GM23248 (cell line): ENCODE measurements at regions not wholly inside any gene's neighbourhood (a gene's known extent, or its start where the extent isn't known, plus 50 kb on each side); places are given as distances from the start of the nearest gene placed in this dataset.

ENCODE experiments used
- DNase-seq: peaks from one replicate; pipeline ENCODE4 v3.0.0-alpha.2; 2015
- H2AFZ ChIP-seq: fragments of 200-600 bp; sonication (generic); 2 replicates; pipeline ENCODE4 v1.6.1; 2016; ENCODE audit warnings: antibody characterized with exemption
- H3F3A ChIP-seq: fragments of 200-600 bp; sonication (generic); 2 replicates; pipeline ENCODE4 v1.6.1; 2016; ENCODE audit warnings: mild to moderate bottlenecking, antibody characterized with exemption, mixed run types; ENCODE audit not compliant: insufficient read depth
- H3K27ac ChIP-seq: fragments of 200-600 bp; sonication (generic); 2 replicates; pipeline ENCODE4 v1.5.1; 2016; ENCODE audit warnings: mild to moderate bottlenecking
- H3K27me3 ChIP-seq: fragments of 200-600 bp; sonication (generic); replicated peaks from 2 replicates; pipeline ENCODE4 v1.6.1; 2016; ENCODE audit warnings: mild to moderate bottlenecking; ENCODE audit not compliant: insufficient read depth
- H3K36me3 ChIP-seq: fragments of 200-600 bp; sonication (generic); 2 replicates; pipeline ENCODE4 v1.6.1; 2016; ENCODE audit warnings: low read depth, mild to moderate bottlenecking
- H3K4me1 ChIP-seq: fragments of 200-600 bp; sonication (generic); 2 replicates; pipeline ENCODE4 v1.6.1; 2016; ENCODE audit warnings: mild to moderate bottlenecking; ENCODE audit not compliant: insufficient read depth
- H3K4me2 ChIP-seq: fragments of 200-600 bp; sonication (generic); one replicate; pipeline ENCODE4 v1.6.1; 2016; ENCODE audit warnings: mild to moderate bottlenecking; ENCODE audit not compliant: unreplicated experiment
- H3K4me3 ChIP-seq: fragments of 200-600 bp; sonication (generic); 2 replicates; pipeline ENCODE4 v1.5.1; 2016; ENCODE audit warnings: mild to moderate bottlenecking
- H3K79me2 ChIP-seq: fragments of 200-600 bp; sonication (generic); 2 replicates; pipeline ENCODE4 v1.6.1; 2016; ENCODE audit warnings: mild to moderate bottlenecking; ENCODE audit not compliant: insufficient read depth
- H3K9ac ChIP-seq: fragments of 200-600 bp; sonication (generic); 2 replicates; pipeline ENCODE4 v1.6.1; 2016; ENCODE audit warnings: mild to moderate bottlenecking
- H3K9me2 ChIP-seq: fragments of 200-600 bp; sonication (generic); 2 replicates; pipeline ENCODE4 v1.6.1; 2016; ENCODE audit warnings: mixed run types, mild to moderate bottlenecking, moderate library complexity; ENCODE audit not compliant: insufficient read depth
- H3K9me3 ChIP-seq: fragments of 200-600 bp; sonication (generic); one replicate; pipeline ENCODE4 v1.6.1; 2017; ENCODE audit warnings: low read depth
- H4K20me1 ChIP-seq: fragments of 200-600 bp; sonication (generic); 2 replicates; pipeline ENCODE4 v1.6.0; 2016; ENCODE audit not compliant: insufficient read depth
- EZH2 ChIP-seq: fragments of 200-600 bp; sonication (generic); IDR thresholded peaks from 2 replicates; pipeline ENCODE4 v1.6.1; 2018; ENCODE audit warnings: antibody characterized with exemption, mild to moderate bottlenecking; ENCODE audit not compliant: insufficient read depth, poor library complexity, severe bottlenecking
- EZH2phosphoT487 ChIP-seq: fragments of 200-600 bp; sonication (generic); IDR thresholded peaks from 2 replicates; pipeline ENCODE4 v1.6.1; 2018; ENCODE audit warnings: antibody characterized with exemption, moderate library complexity, mild to moderate bottlenecking, low read depth; ENCODE audit not compliant: insufficient read depth
- WGBS, 2 experiments: methylation state at CpG; one replicate each; pipeline ENCODE4 v1.1.6; 2015 to 2017; ENCODE audit warnings: low lambda C conversion rate in 2 of 2, low coverage in 1 of 2; ENCODE audit errors: missing lambda C conversion rate in 2 of 2; 5-methylcytosine and 5-hydroxymethylcytosine counted together
- in situ Hi-C: fragments of 300-500 bp; cut with MboI; formaldehyde crosslinking; loops from 2 replicates; pipeline ENCODE4 v1.15.0; 2020

- Histone ChIP-seq H3K9me2 (no peaks in the 10 kb centered on the region), H3K4me3 (no peak overlapping the region), H4K20me1 (no peaks in the 10 kb centered on the region), H3F3A (no peaks in the 10 kb centered on the region), H3K36me3 (no peaks in the 10 kb centered on the region), H3K4me1 (no peaks in the 10 kb centered on the region), H3K9ac (no peak overlapping the region), H3K27me3 (peaks cover 25% of the 10 kb centered on the region), H3K9me3 (no peaks in the 10 kb centered on the region), H3K4me2 (no peak overlapping the region), H2AFZ (no peak overlapping the region), H3K79me2 (no peaks in the 10 kb centered on the region), H3K27ac (no peak overlapping the region)
- no peak for DNase-seq
- no peak for TF ChIP-seq EZH2
- no peak for TF ChIP-seq EZH2phosphoT487
- 70 to 76% methylated on average over 21 of the region's 22 CpGs for WGBS, 2 experiments
- in situ Hi-C loops = no loop called here
These were observed 87.8 kb upstream of the SLC66A3 start for GRCh38 chr2:11067221-11068078.

GRCh38 chr2:11068079-11068741 is 87.1 kb upstream of the SLC66A3 start:
- 69 to 75% methylated on average over 11 of the region's 11 CpGs for WGBS, 2 experiments
- no peak overlapping the region for H2AFZ ChIP-seq

GRCh38 chr2:11068856-11069526 is 86.3 kb upstream of the SLC66A3 start:
- Histone ChIP-seq H3K4me1 (peaks cover 7% of the 10 kb centered on the region), H3K4me3 (no peak overlapping the region), H4K20me1 (no peaks in the 10 kb centered on the region), H3K4me2 (no peak overlapping the region), H3K79me2 (no peaks in the 10 kb centered on the region), H3K9me2 (no peaks in the 10 kb centered on the region), H3K9ac (no peak overlapping the region), H3K9me3 (no peaks in the 10 kb centered on the region), H3K27me3 (peaks cover 21% of the 10 kb centered on the region), H3K27ac (no peak overlapping the region), H3K36me3 (no peaks in the 10 kb centered on the region), H2AFZ (no peak overlapping the region), H3F3A (no peaks in the 10 kb centered on the region)
- no peak for DNase-seq
- WGBS, 2 experiments = 79 to 84% methylated on average over 13 of the region's 13 CpGs
- in situ Hi-C loops = no loop called here
- TF ChIP-seq EZH2phosphoT487 (no peak), EZH2 (no peak)

More at GRCh38 chr2:11068079-11068741, 87.1 kb upstream of the SLC66A3 start:
- H3K9ac ChIP-seq = no peak overlapping the region
- no peaks in the 10 kb centered on the region for H3K79me2 ChIP-seq
- no peaks in the 10 kb centered on the region for H3F3A ChIP-seq
- H3K4me2 ChIP-seq = no peak overlapping the region
- H3K4me1 ChIP-seq = no peaks in the 10 kb centered on the region
- H3K27ac ChIP-seq = no peak overlapping the region
- no peaks in the 10 kb centered on the region for H3K9me3 ChIP-seq
- peaks cover 25% of the 10 kb centered on the region for H3K27me3 ChIP-seq
- H3K9me2 ChIP-seq = no peaks in the 10 kb centered on the region
- H3K4me3 ChIP-seq = no peak overlapping the region
- H4K20me1 ChIP-seq = no peaks in the 10 kb centered on the region
- H3K36me3 ChIP-seq = no peaks in the 10 kb centered on the region
- no peak for DNase-seq
- in situ Hi-C loops = no loop called here
- TF ChIP-seq EZH2phosphoT487 (no peak), EZH2 (no peak)

DNA sequence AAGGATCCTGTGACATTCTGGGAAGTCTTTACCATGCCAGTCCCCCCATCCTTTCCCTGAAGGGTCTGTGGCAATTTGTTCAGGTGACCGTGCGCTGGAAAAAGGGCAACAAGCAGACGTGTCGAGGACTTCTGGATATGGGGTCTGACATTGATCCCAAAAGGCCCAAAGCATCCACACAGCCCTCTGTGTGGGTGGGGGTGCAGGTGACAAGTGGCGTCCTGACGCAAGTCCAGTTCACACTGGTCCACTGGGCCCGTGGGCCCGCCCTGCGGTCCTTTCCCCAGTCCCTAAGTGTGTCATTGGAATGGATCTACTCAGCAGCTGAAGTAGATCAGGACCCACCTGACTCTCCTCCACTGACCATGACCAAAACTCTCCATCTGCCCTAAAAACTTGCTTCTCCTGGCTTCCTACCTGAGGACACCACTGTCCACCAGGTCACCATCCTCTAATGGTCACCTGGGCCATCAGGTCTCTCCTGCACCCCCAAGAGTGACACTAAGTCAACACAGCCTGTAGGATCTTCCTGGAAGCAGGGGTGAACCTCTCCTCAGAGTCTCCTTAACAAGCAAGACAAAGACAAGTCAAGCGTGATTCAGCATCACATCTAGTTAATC is 85.6 kb upstream of the SLC66A3 start:
- Histone ChIP-seq H3K4me3 (no peak overlapping the region), H3F3A (no peaks in the 10 kb centered on the region), H3K36me3 (no peaks in the 10 kb centered on the region), H3K4me2 (no peak overlapping the region), H2AFZ (no peak overlapping the region), H3K79me2 (no peaks in the 10 kb centered on the region), H3K4me1 (peaks cover 9% of the 10 kb centered on the region), H3K27ac (no peak overlapping the region), H4K20me1 (no peaks in the 10 kb centered on the region), H3K9ac (no peak overlapping the region), H3K9me2 (no peaks in the 10 kb centered on the region), H3K27me3 (peaks cover 17% of the 10 kb centered on the region), H3K9me3 (no peaks in the 10 kb centered on the region)
- in situ Hi-C loops = no loop called here
- DNase-seq = no peak
- TF ChIP-seq EZH2 = no peak
- no peak for TF ChIP-seq EZH2phosphoT487
- WGBS, 2 experiments = 80 to 81% methylated on average over 10 of the region's 10 CpGs
